Sigmoid colon (tissue), 6 donors: ENCODE measurements at regions not wholly inside any gene's neighbourhood (a gene's known extent, or its start where the extent isn't known, plus 50 kb on each side); places are given as distances from the start of the nearest gene placed in this dataset.

Experiments
- DNase-seq: peaks from one replicate; pipeline ENCODE4 v3.0.0-alpha.2; 2019
- H3K27ac ChIP-seq, 4 donors: fragments of 200-600 bp; sonication (generic); one replicate each; pipeline ENCODE4 v1.5.1; 2016 to 2019; ENCODE audit warnings: mild to moderate bottlenecking in 1 of 4
- H3K27me3 ChIP-seq, 3 donors: fragments of 200-600 bp; sonication (generic); one replicate each; pipeline ENCODE4 v1.5.1; 2019; ENCODE audit warnings: mild to moderate bottlenecking in 1 of 3
- H3K36me3 ChIP-seq, 4 donors: fragments of 200-600 bp; sonication (generic); one replicate each; pipeline ENCODE4 v1.5.1; 2016 to 2019
- H3K4me1 ChIP-seq, 4 donors: fragments of 200-600 bp; sonication (generic); one replicate each; pipeline ENCODE4 v1.5.1; 2017 to 2019
- H3K4me3 ChIP-seq, 4 donors: fragments of 200-600 bp; sonication (generic); one replicate each; pipeline ENCODE4 v1.5.1; 2017 to 2019; ENCODE audit warnings: mild to moderate bottlenecking in 2 of 4, moderate library complexity in 1 of 4
- H3K9me3 ChIP-seq, 4 donors: fragments of 200-600 bp in 3 of 4; sonication (generic) in 3 of 4; one replicate each; pipeline versions ENCODE4 v1.5.1 to v1.6.1; 2013 to 2019
- EP300 ChIP-seq, 4 donors: sonication (generic); formaldehyde crosslinking; IDR thresholded peaks; one replicate each; pipeline ENCODE4 v1.6.1; 2017; ENCODE audit warnings: antibody characterized with exemption in 4 of 4
- POLR2A ChIP-seq, 2 donors: fragments of 450-650 bp; IDR thresholded peaks; one replicate each; pipeline ENCODE4 v1.6.1; 2016; ENCODE audit warnings: antibody characterized with exemption in 2 of 2, mild to moderate bottlenecking in 2 of 2, moderate library complexity in 2 of 2
- POLR2AphosphoS5 ChIP-seq, 4 donors: sonication (generic); formaldehyde crosslinking; IDR thresholded peaks; one replicate each; pipeline ENCODE4 v1.6.1; 2017; ENCODE audit warnings: antibody characterized with exemption in 4 of 4
- WGBS, 2 donors: extraction: QIAGEN DNeasy Blood & Tissue Kit; methylation state at CpG; one replicate each; pipeline ENCODE4 v1.1.7; 2013; 5-methylcytosine and 5-hydroxymethylcytosine counted together
- intact Hi-C: fragments of 100-400 bp; cut with DNase I; formaldehyde crosslinking; loops from one replicate; pipeline ENCODE4 v1.15.1; 2023
- TF ChIP-seq, protein P1 (sequence below), 4 experiments: fragments of 450-650 bp in 3 of 4; fragments of 200-600 bp in 1 of 4; IDR thresholded peaks; one replicate each; pipeline ENCODE4 v1.5.1; 2016 to 2019; ENCODE audit warnings: antibody characterized with exemption in 4 of 4, mild to moderate bottlenecking in 3 of 4, moderate library complexity in 2 of 4
- donor health status: healthy with polysubstance abuse.
- donor health status: healthy.

DNA sequence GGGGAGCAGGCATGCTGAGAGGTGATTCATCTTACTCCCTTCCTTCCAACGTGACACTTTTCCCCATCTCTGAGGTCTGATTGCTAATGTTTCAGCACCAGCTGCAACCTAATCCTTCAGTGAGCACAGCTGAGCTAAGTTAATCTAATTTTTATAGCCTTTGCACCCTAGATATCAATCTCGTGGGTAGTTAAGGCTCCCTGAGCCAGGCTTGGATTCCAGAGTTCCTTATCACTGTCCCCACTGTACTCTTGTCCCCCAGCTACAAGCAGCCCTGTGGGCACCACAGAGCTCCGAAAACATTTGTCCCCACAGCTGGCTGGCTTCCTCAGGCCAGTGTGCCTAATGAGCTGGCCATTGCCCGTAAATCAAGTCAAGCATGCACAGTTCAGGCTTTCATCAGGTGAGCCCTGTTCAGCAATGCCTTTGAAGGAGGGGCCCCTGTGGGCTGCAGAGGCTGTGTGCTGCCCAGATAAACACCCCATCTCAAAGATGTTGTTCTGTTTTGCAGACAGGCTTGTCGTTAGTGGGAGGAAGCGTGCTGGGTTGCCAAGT lies 376.9 kb upstream of the RASGRP1 start:
- intact Hi-C loops, result no loop called here
- WGBS, 2 donors, result 52 to 70% methylated on average over 6 of the region's 6 CpGs
- H3K36me3 ChIP-seq, result no peaks in the 10 kb centered on the region
- TF ChIP-seq POLR2AphosphoS5 (IDR thresholded peaks at IDR 0.05) (no peak), POLR2A (IDR thresholded peaks at IDR 0.05) (no peak), EP300 (IDR thresholded peaks at IDR 0.05) (no peak)
- DNase-seq, result no peak
- H3K4me1 ChIP-seq, result no peaks in the 10 kb centered on the region
- H3K27me3 ChIP-seq, result no peaks in the 10 kb centered on the region
- H3K27ac ChIP-seq, result no peak overlapping the region
- no peak overlapping the region for H3K4me3 ChIP-seq
- no peaks in the 10 kb centered on the region for H3K9me3 ChIP-seq

DNA sequence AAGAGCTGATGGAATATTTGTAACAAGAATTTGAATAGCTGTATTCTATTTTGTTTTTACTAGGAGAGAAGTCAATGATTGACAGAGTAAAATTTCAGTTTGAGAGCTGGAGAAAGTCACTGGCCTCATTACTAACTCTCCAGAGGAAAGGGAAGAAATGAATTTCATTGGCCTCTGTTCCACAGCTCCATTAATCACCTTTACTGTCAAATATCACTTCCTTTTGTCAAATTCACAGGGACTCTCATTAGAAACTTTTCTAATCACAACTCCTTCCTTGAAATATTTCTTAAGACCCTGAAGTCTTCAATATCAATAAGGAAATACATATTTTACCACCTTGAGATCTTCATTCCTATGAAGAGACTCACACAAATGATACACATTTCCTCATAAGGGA lies 379.9 kb upstream of the RASGRP1 start:
- Histone ChIP-seq H3K27me3 (no peaks in the 10 kb centered on the region), H3K27ac (no peak overlapping the region), H3K9me3 (no peaks in the 10 kb centered on the region), H3K4me3 (no peak overlapping the region), H3K4me1 (no peaks in the 10 kb centered on the region), H3K36me3 (no peaks in the 10 kb centered on the region)
- no peak for TF ChIP-seq POLR2A (IDR thresholded peaks at IDR 0.05)
- TF ChIP-seq EP300 (IDR thresholded peaks at IDR 0.05), result no peak
- no peak for TF ChIP-seq POLR2AphosphoS5 (IDR thresholded peaks at IDR 0.05)
- TF ChIP-seq, protein P1, sequence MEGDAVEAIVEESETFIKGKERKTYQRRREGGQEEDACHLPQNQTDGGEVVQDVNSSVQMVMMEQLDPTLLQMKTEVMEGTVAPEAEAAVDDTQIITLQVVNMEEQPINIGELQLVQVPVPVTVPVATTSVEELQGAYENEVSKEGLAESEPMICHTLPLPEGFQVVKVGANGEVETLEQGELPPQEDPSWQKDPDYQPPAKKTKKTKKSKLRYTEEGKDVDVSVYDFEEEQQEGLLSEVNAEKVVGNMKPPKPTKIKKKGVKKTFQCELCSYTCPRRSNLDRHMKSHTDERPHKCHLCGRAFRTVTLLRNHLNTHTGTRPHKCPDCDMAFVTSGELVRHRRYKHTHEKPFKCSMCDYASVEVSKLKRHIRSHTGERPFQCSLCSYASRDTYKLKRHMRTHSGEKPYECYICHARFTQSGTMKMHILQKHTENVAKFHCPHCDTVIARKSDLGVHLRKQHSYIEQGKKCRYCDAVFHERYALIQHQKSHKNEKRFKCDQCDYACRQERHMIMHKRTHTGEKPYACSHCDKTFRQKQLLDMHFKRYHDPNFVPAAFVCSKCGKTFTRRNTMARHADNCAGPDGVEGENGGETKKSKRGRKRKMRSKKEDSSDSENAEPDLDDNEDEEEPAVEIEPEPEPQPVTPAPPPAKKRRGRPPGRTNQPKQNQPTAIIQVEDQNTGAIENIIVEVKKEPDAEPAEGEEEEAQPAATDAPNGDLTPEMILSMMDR (IDR thresholded peaks at IDR 0.05), result no peak
- DNase-seq, result no peak
- intact Hi-C loops, result no loop called here

DNA sequence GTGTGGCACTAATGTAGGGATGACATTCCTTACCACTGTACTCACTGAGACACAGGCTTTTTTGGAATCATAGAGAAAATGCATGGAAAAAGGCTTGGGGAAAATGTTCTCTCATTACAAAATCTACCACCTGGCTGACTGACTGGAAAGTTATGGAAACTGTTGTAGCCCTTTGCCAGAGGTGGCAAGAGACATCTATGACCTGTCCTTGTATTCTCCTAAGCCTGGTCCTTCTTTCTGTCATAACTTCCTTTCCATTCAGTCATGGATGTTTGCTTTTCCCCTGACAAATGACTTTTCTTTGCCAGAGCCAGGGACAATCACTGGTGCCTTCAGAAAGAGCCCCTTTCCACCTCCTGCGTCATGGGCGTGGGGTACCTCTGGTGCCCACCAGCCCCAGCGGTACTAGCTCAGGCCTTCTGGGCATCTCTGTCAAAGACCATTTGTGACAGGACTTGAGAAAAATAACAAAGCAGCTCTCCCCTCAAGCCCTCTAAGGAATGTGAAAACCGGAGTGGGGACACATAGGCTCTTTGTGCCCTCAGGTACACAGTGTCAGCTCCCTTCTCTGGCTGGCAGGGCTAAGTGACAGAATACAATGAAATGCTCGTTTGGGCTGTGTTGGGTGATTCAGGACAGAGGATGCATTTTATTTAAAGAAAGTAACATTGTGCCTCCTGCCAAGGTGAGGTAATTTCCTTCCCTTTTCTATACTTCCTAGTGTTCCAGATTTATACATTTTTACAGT lies 381.1 kb upstream of the RASGRP1 start:
- Histone ChIP-seq H3K4me3 (no peak overlapping the region), H3K4me1 (no peaks in the 10 kb centered on the region), H3K27me3 (no peaks in the 10 kb centered on the region), H3K36me3 (no peaks in the 10 kb centered on the region), H3K9me3 (no peaks in the 10 kb centered on the region), H3K27ac (no peak overlapping the region)
- no peak for DNase-seq
- intact Hi-C loops, result no loop called here
- WGBS, 2 donors, result 80 to 87% methylated on average over 5 of the region's 5 CpGs
- TF ChIP-seq EP300 (IDR thresholded peaks at IDR 0.05) (no peak), POLR2AphosphoS5 (IDR thresholded peaks at IDR 0.05) (no peak), POLR2A (IDR thresholded peaks at IDR 0.05) (no peak)
- TF ChIP-seq, protein P1 (IDR thresholded peaks at IDR 0.05), result no peak

DNA sequence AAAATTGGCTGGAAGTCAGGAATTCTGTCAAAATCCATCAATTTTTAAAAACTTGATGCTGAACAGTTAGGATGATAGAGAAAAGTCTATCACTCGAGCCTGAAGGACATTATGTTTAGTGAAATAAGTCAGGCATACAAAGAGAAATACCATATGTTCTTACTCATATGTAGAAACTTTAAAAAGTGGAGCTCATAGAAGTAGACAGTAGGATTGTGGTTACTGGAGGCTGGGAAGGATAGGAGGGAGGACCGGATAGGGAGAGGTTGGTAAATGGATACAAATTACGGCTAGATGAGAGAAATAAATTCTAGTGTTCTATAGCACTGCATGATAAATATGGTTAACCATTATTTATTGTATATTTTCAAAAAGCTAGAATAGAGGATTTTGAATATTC lies 389.5 kb upstream of the RASGRP1 start:
- intact Hi-C loops, result no loop called here
- 89% methylated on average over 3 of the region's 3 CpGs for WGBS, 2 donors
- no peaks in the 10 kb centered on the region for H3K36me3 ChIP-seq
- H3K4me1 ChIP-seq, result no peaks in the 10 kb centered on the region
- no peaks in the 10 kb centered on the region for H3K27me3 ChIP-seq
- TF ChIP-seq, protein P1 (IDR thresholded peaks at IDR 0.05), result no peak
- TF ChIP-seq POLR2AphosphoS5 (IDR thresholded peaks at IDR 0.05), result no peak
- no peak for TF ChIP-seq EP300 (IDR thresholded peaks at IDR 0.05)
- no peak for TF ChIP-seq POLR2A (IDR thresholded peaks at IDR 0.05)
- no peak overlapping the region for H3K27ac ChIP-seq
- DNase-seq, result no peak
- no peak overlapping the region for H3K4me3 ChIP-seq
- H3K9me3 ChIP-seq, result no peaks in the 10 kb centered on the region

DNA sequence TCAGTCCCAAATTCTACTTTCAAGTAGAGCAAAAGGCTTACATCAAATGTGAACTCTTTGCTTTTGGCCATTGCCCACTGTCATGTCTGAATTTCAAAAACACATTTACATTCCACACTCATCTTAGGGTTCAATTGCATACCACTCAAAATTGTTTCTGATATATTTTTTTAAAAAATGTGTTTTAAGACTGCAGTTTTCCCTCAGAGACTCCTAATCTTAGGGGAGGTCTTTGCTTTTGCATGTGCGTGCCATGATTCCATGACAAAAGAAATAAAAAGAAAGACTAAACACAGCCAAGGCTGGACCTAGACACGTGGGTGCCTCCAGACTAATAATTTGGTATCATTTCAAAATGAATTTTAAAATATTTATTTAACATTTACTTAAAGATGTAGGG lies 396.8 kb upstream of the RASGRP1 start:
- H3K27me3 ChIP-seq, result no peaks in the 10 kb centered on the region
- WGBS, 2 donors, result 73% methylated on average over 2 of the region's 2 CpGs
- H3K4me1 ChIP-seq, result peaks cover 0 to 7% (median 0%) of the 10 kb centered on the region in 4 donors
- DNase-seq, result no peak
- H3K9me3 ChIP-seq, result no peaks in the 10 kb centered on the region
- no peak overlapping the region for H3K27ac ChIP-seq
- TF ChIP-seq EP300 (IDR thresholded peaks at IDR 0.05) (no peak), POLR2AphosphoS5 (IDR thresholded peaks at IDR 0.05) (no peak), POLR2A (IDR thresholded peaks at IDR 0.05) (no peak)
- TF ChIP-seq, protein P1 (IDR thresholded peaks at IDR 0.05), result no peak
- H3K4me3 ChIP-seq, result no peak overlapping the region
- H3K36me3 ChIP-seq, result no peaks in the 10 kb centered on the region
- intact Hi-C loops, result no loop called here
